ENCODE measurements at regions not wholly inside any gene's neighbourhood (a gene's known extent, or its start where the extent isn't known, plus 50 kb on each side); places are given as distances from the start of the nearest gene placed in this dataset.

GRCh38 chr11:119873761-119874421 lies 144.9 kb upstream of the NECTIN1 start:
- TF ChIP-seq, protein P1, sequence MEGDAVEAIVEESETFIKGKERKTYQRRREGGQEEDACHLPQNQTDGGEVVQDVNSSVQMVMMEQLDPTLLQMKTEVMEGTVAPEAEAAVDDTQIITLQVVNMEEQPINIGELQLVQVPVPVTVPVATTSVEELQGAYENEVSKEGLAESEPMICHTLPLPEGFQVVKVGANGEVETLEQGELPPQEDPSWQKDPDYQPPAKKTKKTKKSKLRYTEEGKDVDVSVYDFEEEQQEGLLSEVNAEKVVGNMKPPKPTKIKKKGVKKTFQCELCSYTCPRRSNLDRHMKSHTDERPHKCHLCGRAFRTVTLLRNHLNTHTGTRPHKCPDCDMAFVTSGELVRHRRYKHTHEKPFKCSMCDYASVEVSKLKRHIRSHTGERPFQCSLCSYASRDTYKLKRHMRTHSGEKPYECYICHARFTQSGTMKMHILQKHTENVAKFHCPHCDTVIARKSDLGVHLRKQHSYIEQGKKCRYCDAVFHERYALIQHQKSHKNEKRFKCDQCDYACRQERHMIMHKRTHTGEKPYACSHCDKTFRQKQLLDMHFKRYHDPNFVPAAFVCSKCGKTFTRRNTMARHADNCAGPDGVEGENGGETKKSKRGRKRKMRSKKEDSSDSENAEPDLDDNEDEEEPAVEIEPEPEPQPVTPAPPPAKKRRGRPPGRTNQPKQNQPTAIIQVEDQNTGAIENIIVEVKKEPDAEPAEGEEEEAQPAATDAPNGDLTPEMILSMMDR (IDR thresholded peaks at IDR 0.05), result no peak
- TF ChIP-seq POLR2A (IDR thresholded peaks at IDR 0.05), result no peak
